B cell (primary cell): ENCODE measurements at regions not wholly inside any gene's neighbourhood (a gene's known extent, or its start where the extent isn't known, plus 50 kb on each side); places are given as distances from the start of the nearest gene placed in this dataset.

Experiments used
- CTCF ChIP-seq: fragments of 200-600 bp; IDR thresholded peaks from one replicate; pipeline ENCODE4 v1.8.0; 2022; ENCODE audit warnings: antibody characterized with exemption, mild to moderate bottlenecking
- EZH2 ChIP-seq: IDR thresholded peaks from 2 replicates; pipeline ENCODE4 v1.6.1; 2012; ENCODE audit warnings: borderline replicate concordance, low read depth, mild to moderate bottlenecking, moderate library complexity, low read length; ENCODE audit not compliant: insufficient read depth, poor library complexity, severe bottlenecking

GRCh38 chr3:36063992-36064391, 316.3 kb upstream of the STAC start:
- TF ChIP-seq CTCF (no peak), EZH2 (no peak)
